ENCODE measurements at regions not wholly inside any gene's neighbourhood (a gene's known extent, or its start where the extent isn't known, plus 50 kb on each side); places are given as distances from the start of the nearest gene placed in this dataset.

DNA sequence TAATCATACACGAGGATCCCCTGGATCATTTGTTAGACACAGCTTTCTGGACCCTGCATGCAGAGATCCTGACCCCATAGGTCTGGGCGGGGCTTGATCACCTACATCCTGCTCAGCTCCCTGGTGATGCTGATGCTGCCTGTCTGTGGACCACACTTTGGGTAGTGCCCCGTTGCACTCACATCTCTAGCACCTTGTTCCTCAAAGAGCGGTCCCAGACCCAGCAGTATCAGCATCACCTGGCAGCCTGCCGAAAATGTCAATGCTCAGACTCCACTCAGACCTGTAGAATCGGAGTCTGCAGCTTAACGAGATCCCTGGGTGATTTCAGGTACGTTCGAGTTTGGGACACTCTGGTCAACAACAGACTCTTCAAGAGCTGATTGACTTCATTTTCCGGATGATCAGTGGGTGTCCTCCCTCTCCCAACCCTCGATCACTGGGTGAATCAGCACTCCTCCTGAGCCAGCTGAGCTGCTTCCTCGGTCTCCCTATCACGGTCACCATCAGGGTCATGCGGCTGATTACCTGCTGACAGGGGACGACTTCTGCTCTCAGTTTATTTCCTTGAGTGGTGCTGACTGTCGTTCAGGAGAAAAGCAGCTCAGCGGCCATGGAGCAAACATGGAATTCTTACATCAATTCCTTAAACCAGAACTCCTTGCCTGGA is 150.6 kb upstream of the RAB12 start:
- TF ChIP-seq, protein P1, sequence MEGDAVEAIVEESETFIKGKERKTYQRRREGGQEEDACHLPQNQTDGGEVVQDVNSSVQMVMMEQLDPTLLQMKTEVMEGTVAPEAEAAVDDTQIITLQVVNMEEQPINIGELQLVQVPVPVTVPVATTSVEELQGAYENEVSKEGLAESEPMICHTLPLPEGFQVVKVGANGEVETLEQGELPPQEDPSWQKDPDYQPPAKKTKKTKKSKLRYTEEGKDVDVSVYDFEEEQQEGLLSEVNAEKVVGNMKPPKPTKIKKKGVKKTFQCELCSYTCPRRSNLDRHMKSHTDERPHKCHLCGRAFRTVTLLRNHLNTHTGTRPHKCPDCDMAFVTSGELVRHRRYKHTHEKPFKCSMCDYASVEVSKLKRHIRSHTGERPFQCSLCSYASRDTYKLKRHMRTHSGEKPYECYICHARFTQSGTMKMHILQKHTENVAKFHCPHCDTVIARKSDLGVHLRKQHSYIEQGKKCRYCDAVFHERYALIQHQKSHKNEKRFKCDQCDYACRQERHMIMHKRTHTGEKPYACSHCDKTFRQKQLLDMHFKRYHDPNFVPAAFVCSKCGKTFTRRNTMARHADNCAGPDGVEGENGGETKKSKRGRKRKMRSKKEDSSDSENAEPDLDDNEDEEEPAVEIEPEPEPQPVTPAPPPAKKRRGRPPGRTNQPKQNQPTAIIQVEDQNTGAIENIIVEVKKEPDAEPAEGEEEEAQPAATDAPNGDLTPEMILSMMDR (IDR thresholded peaks at IDR 0.05) = no peak
- TF ChIP-seq POLR2A (IDR thresholded peaks at IDR 0.05) = no peak
